IMR-90 (cell line): ENCODE measurements at regions not wholly inside any gene's neighbourhood (a gene's known extent, or its start where the extent isn't known, plus 50 kb on each side); places are given as distances from the start of the nearest gene placed in this dataset.

Source experiments
- ATAC-seq: fragments of 200-7000 bp; cut with Tn5 transposase; 2 replicates; pipeline ENCODE4 v1.9.1; 2020; ENCODE audit warnings: low read depth, mild to moderate bottlenecking, moderate library complexity
- BruUV-seq: library from RNA; stranded (reverse); fragments of 400-500 nt; replicated peaks from 2 replicates; lab custom pipeline; 2021; lab: Mats Ljungman, UMichigan
- CTCF ChIA-PET: fragments of 300-600 bp; formaldehyde crosslinking; extraction: SDS; loops from one replicate; lab custom pipeline; 2021; ENCODE audit warnings: antibody characterized with exemption; lab: Yijun Ruan, JAX
- POLR2A ChIA-PET: fragments of 300-600 bp; sonication (Branson Sonifier 250); formaldehyde crosslinking; loops from one replicate; lab custom pipeline; 2022; ENCODE audit warnings: antibody characterized with exemption; ENCODE audit not compliant: unreplicated experiment; lab: Charles Lee
- DNase-seq: peaks from one replicate; pipeline ENCODE4 v3.0.0; 2013
- H2AFZ ChIP-seq: replicated peaks from 2 replicates; pipeline ENCODE3; 2013; ENCODE audit warnings: low read length, mild to moderate bottlenecking; ENCODE audit not compliant: poor library complexity
- H2AK5ac ChIP-seq: 2 replicates; pipeline ENCODE4 v1.6.1; 2013; ENCODE audit warnings: low read depth, low read length, inconsistent platforms
- H2AK9ac ChIP-seq: replicated peaks from 2 replicates; pipeline ENCODE3; 2013; ENCODE audit warnings: mild to moderate bottlenecking, low read depth, low read length, moderate library complexity; ENCODE audit not compliant: poor library complexity
- H2BK120ac ChIP-seq: 2 replicates; pipeline ENCODE4 v1.6.1; 2013; ENCODE audit warnings: low read depth, low read length, inconsistent platforms
- H2BK15ac ChIP-seq: 3 replicates; pipeline ENCODE4 v1.6.1; 2013; ENCODE audit warnings: low read depth, low read length, inconsistent platforms
- H2BK20ac ChIP-seq: 2 replicates; pipeline ENCODE4 v1.6.1; 2013; ENCODE audit warnings: low read depth, mild to moderate bottlenecking, inconsistent platforms, low read length, moderate library complexity
- H2BK5ac ChIP-seq: 2 replicates; pipeline ENCODE4 v1.6.1; 2013; ENCODE audit warnings: mild to moderate bottlenecking, low read depth, low read length, inconsistent platforms; ENCODE audit not compliant: poor library complexity, severe bottlenecking
- H3K14ac ChIP-seq: replicated peaks from 2 replicates; pipeline ENCODE4 v1.6.1; 2013; ENCODE audit warnings: low read depth, low read length, inconsistent platforms
- H3K18ac ChIP-seq: 2 replicates; pipeline ENCODE4 v1.6.1; 2013; ENCODE audit warnings: low read depth, low read length, control low read depth
- H3K23ac ChIP-seq: 2 replicates; pipeline ENCODE4 v1.6.1; 2013; ENCODE audit warnings: low read depth, low read length, inconsistent platforms
- H3K27ac ChIP-seq: 2 replicates; pipeline ENCODE4 v1.5.1; 2013; ENCODE audit warnings: mild to moderate bottlenecking, control low read depth, low read length; ENCODE audit not compliant: insufficient read depth
- H3K27me3 ChIP-seq: 2 replicates; pipeline ENCODE4 v1.6.1; 2013; ENCODE audit warnings: low read length; ENCODE audit not compliant: control insufficient read depth, insufficient read depth
- H3K36me3 ChIP-seq: 2 replicates; pipeline ENCODE4 v1.6.1; 2013; ENCODE audit warnings: low read length, mixed read lengths; ENCODE audit not compliant: control insufficient read depth, insufficient read depth
- H3K4ac ChIP-seq: 2 replicates; pipeline ENCODE4 v1.6.1; 2013; ENCODE audit warnings: low read depth, low read length, inconsistent platforms
- H3K4me1 ChIP-seq: 2 replicates; pipeline ENCODE4 v1.6.1; 2013; ENCODE audit warnings: low read length, mixed read lengths; ENCODE audit not compliant: control insufficient read depth, insufficient read depth
- H3K4me2 ChIP-seq: 2 replicates; pipeline ENCODE4 v1.6.1; 2013; ENCODE audit warnings: low read depth, mild to moderate bottlenecking, control low read depth, low read length, moderate library complexity
- H3K4me3 ChIP-seq: 2 replicates; pipeline ENCODE4 v1.5.1; 2013; ENCODE audit warnings: low read depth, mild to moderate bottlenecking, control low read depth, low read length, moderate library complexity; ENCODE audit not compliant: insufficient read depth
- H3K56ac ChIP-seq: 2 replicates; pipeline ENCODE4 v1.6.1; 2013; ENCODE audit warnings: low read length, inconsistent platforms; ENCODE audit not compliant: insufficient read depth; ENCODE audit errors: extremely low read depth
- H3K79me1 ChIP-seq, 2 experiments: 2 replicates each; pipeline ENCODE4 v1.6.1; 2013; ENCODE audit warnings: low read length in 2 of 2, inconsistent platforms in 1 of 2, low read depth in 1 of 2
- H3K9ac ChIP-seq: 2 replicates; pipeline ENCODE4 v1.6.1; 2013; ENCODE audit warnings: low read depth, low read length, control low read depth
- H3K9me1 ChIP-seq: 2 replicates; pipeline ENCODE4 v1.6.1; 2013; ENCODE audit warnings: low read length, inconsistent platforms; ENCODE audit not compliant: insufficient read depth
- H3K9me3 ChIP-seq: 2 replicates; pipeline ENCODE4 v1.6.1; 2013; ENCODE audit warnings: low read length; ENCODE audit not compliant: control insufficient read depth, insufficient read depth
- H4K20me1 ChIP-seq: 2 replicates; pipeline ENCODE4 v1.6.1; 2013; ENCODE audit warnings: low read length, inconsistent platforms; ENCODE audit not compliant: insufficient read depth
- H4K5ac ChIP-seq: 2 replicates; pipeline ENCODE4 v1.6.1; 2013; ENCODE audit warnings: mild to moderate bottlenecking, low read depth, low read length, control low read depth
- H4K8ac ChIP-seq, 2 experiments: 2 replicates each; pipeline ENCODE4 v1.6.1; 2013; ENCODE audit warnings: low read depth in 2 of 2, low read length in 2 of 2, control low read depth in 1 of 2, inconsistent platforms in 1 of 2
- H4K91ac ChIP-seq: 2 replicates; pipeline ENCODE4 v1.6.1; 2013; ENCODE audit warnings: low read depth, low read length, inconsistent platforms; ENCODE audit not compliant: insufficient read depth
- MXI1 ChIP-seq: IDR thresholded peaks from 2 replicates; pipeline ENCODE4 v1.6.1; 2012; ENCODE audit warnings: low read depth, mild to moderate bottlenecking, low read length, moderate library complexity, borderline replicate concordance
- WGBS, 2 experiments: methylation state at CpG; one replicate each; pipeline versions ENCODE4 v1.1.5 to v1.1.7; 2013; ENCODE audit warnings: missing lambda C conversion rate in 2 of 2; ENCODE audit not compliant: insufficient read length in 1 of 2; ENCODE audit errors: extremely low coverage in 2 of 2; 5-methylcytosine and 5-hydroxymethylcytosine counted together
- dilution Hi-C: fragments of 300-500 bp; cut with HindIII; formaldehyde crosslinking; loops from one replicate; pipeline ENCODE4 v1.14.3; 2018; ENCODE audit warnings: low sequenced_read_pairs; ENCODE audit not compliant: unreplicated experiment
- in situ Hi-C: fragments of 300-500 bp; cut with MboI; formaldehyde crosslinking; loops from 3 replicates; pipeline ENCODE4 v1.14.3; 2019; ENCODE audit warnings: low sequenced_read_pairs, inconsistent platforms, mixed read lengths
- intact Hi-C: fragments of 100-400 bp; cut with micrococcal nuclease; formaldehyde crosslinking; loops from 2 replicates; pipeline ENCODE4 v1.10.0; 2022
- TF ChIP-seq, protein P1 (sequence below): fragments of 150-350 bp; IDR thresholded peaks from 2 replicates; pipeline ENCODE4 v1.6.1; 2016; ENCODE audit warnings: low read depth, mild to moderate bottlenecking, low read length, moderate library complexity, borderline replicate concordance
- TF ChIP-seq, protein P2 (sequence below): conservative IDR thresholded peaks from 2 replicates; pipeline ENCODE4 v1.5.1; 2012; ENCODE audit warnings: mild to moderate bottlenecking, low read depth, low read length, improper control_type of control experiment

DNA sequence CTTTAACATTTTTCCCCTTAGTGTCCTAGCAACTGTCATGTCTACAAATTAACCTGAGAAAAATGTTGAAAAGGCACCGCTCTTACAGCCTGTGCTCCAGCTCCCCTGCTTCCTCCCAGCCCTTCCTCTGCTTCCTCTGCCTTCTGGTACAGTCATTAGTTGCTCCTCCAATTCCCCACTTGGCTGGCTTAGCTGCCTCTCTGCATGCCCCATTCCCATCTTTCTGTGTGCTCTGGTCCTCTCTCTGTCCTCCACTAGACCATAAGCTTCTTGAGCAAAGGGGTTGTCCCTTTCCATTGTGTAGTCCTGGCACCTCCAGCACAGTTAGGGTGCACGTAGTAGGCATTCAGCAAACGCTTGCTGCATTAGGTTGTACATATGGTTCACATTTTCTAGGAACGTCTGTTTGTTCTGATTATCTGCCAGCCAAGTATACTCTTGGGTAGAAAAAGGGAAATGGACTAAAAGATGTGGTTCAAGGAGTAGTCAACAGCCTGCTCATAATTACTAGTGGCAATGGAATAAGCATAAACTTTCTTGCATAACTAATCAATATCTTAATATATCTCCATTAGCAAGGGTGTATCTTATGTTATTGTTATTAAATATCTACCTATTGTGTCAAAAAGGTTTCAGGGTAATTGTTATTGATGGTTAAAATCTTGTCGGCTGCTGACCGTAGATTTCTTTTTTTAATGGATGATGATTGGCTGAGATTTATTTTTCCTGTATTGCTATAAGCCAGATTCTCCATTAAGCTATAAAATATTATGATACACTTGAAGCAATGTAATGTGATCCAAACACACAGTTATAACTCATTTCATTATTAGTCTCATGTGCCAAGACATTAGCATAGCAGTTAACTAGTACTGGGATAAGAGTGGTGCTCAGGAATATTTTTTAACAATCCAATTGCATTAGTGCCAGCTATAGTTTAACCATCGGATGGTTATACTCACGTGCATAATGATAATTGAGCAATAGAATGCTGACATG lies 340.1 kb downstream of the SLC4A3 start:
- H3K27me3 ChIP-seq = no peaks in the 10 kb centered on the region
- H3K18ac ChIP-seq = no peak overlapping the region
- BruUV-seq = no TSS peak
- H3K56ac ChIP-seq = no peak overlapping the region
- H4K20me1 ChIP-seq = no peaks in the 10 kb centered on the region
- H3K4ac ChIP-seq = no peak overlapping the region
- H3K27ac ChIP-seq = no peak overlapping the region
- DNase-seq = no peak
- no peak overlapping the region for H2AK9ac ChIP-seq
- H3K79me1 ChIP-seq = no peaks in the 10 kb centered on the region
- no peak overlapping the region for H3K14ac ChIP-seq
- H3K23ac ChIP-seq = no peak overlapping the region
- H2BK5ac ChIP-seq = no peak overlapping the region
- ChIA-PET POLR2A (no interaction called here), CTCF (no interaction called here)
- no peak overlapping the region for H4K91ac ChIP-seq
- peaks cover 2% of the 10 kb centered on the region; the same call in 1 of the 2 replicates for H3K4me1 ChIP-seq
- no peak overlapping the region for H2BK120ac ChIP-seq
- intact Hi-C loops (no loop called here), dilution Hi-C loops (no loop called here), in situ Hi-C loops (no loop called here)
- H2AFZ ChIP-seq = peak overlapping the region; percentile 16
- no peaks in the 10 kb centered on the region for H3K36me3 ChIP-seq
- H2BK15ac ChIP-seq = no peak overlapping the region
- no peak for ATAC-seq
- no peak overlapping the region for H4K5ac ChIP-seq
- TF ChIP-seq, protein P1, sequence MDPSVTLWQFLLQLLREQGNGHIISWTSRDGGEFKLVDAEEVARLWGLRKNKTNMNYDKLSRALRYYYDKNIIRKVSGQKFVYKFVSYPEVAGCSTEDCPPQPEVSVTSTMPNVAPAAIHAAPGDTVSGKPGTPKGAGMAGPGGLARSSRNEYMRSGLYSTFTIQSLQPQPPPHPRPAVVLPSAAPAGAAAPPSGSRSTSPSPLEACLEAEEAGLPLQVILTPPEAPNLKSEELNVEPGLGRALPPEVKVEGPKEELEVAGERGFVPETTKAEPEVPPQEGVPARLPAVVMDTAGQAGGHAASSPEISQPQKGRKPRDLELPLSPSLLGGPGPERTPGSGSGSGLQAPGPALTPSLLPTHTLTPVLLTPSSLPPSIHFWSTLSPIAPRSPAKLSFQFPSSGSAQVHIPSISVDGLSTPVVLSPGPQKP = no peak
- TF ChIP-seq, protein P2, sequence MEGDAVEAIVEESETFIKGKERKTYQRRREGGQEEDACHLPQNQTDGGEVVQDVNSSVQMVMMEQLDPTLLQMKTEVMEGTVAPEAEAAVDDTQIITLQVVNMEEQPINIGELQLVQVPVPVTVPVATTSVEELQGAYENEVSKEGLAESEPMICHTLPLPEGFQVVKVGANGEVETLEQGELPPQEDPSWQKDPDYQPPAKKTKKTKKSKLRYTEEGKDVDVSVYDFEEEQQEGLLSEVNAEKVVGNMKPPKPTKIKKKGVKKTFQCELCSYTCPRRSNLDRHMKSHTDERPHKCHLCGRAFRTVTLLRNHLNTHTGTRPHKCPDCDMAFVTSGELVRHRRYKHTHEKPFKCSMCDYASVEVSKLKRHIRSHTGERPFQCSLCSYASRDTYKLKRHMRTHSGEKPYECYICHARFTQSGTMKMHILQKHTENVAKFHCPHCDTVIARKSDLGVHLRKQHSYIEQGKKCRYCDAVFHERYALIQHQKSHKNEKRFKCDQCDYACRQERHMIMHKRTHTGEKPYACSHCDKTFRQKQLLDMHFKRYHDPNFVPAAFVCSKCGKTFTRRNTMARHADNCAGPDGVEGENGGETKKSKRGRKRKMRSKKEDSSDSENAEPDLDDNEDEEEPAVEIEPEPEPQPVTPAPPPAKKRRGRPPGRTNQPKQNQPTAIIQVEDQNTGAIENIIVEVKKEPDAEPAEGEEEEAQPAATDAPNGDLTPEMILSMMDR = no peak
- TF ChIP-seq MXI1 = no peak
- H3K4me2 ChIP-seq = no peak overlapping the region
- H2AK5ac ChIP-seq = no peak overlapping the region
- no peak overlapping the region for H3K4me3 ChIP-seq
- H3K9me1 ChIP-seq = 0 out of 2 replicates have a peak, but pooled peaks cover 4% of the 10 kb centered on the region
- H3K9ac ChIP-seq = no peak overlapping the region
- 75% methylated on average over 1 of the region's 8 CpGs; no CpG with 5 or more reads in 1 of the 2 experiments for WGBS, 2 experiments
- H4K8ac ChIP-seq = no peak overlapping the region
- H2BK20ac ChIP-seq = no peak overlapping the region
- no peaks in the 10 kb centered on the region for H3K9me3 ChIP-seq
